ENCODE measurements at regions not wholly inside any gene's neighbourhood (a gene's known extent, or its start where the extent isn't known, plus 50 kb on each side); places are given as distances from the start of the nearest gene placed in this dataset.

- no peak for TF ChIP-seq TAF1 (IDR thresholded peaks at IDR 0.05; ENCODE audit: borderline replicate concordance, insufficient read depth, low read length)
- no peak for TF ChIP-seq SIN3A (IDR thresholded peaks at IDR 0.05; ENCODE audit: borderline replicate concordance, insufficient read depth, low read length)
- TF ChIP-seq POLR2AphosphoS5 (IDR thresholded peaks at IDR 0.05; ENCODE audit: low read depth, low read length), result no peak
Measured at GRCh38 chr1:199836430-199836829, 191.1 kb upstream of the NR5A2 start.

Data from PFSK-1 (cell line).